ENCODE measurements at regions not wholly inside any gene's neighbourhood (a gene's known extent, or its start where the extent isn't known, plus 50 kb on each side); places are given as distances from the start of the nearest gene placed in this dataset.
A peak's percentile ranks its signal among the peaks of the same experiment; 100 is the strongest.

- TF ChIP-seq NCOR1 (IDR thresholded peaks at IDR 0.05; ENCODE audit: borderline replicate concordance, low read length), result peak; percentile 92
- no peak; the same call in 1 of the 2 replicates for TF ChIP-seq PHF8 (CRISPR knock-in tag; IDR thresholded peaks at IDR 0.05)
- no peak for TF ChIP-seq NFAT5 (CRISPR knock-in tag; IDR thresholded peaks at IDR 0.05)
- peak; percentile 77; the same call in 1 of the 2 replicates for TF ChIP-seq NPAS2 (CRISPR knock-in tag; IDR thresholded peaks at IDR 0.05; ENCODE audit: borderline replicate concordance)
- peak; percentile 92 for TF ChIP-seq TEAD3 (CRISPR knock-in tag; optimal IDR thresholded peaks at IDR 0.05; ENCODE audit: borderline replicate concordance)
- peak; percentile 99 for TF ChIP-seq HNF4G (IDR thresholded peaks at IDR 0.05; ENCODE audit: borderline replicate concordance, low read depth, low read length)
- TF ChIP-seq HNF4G (CRISPR knock-in tag; IDR thresholded peaks at IDR 0.05; ENCODE audit: borderline replicate concordance, low read depth), result peak; percentile 97
- TF ChIP-seq, protein P1, sequence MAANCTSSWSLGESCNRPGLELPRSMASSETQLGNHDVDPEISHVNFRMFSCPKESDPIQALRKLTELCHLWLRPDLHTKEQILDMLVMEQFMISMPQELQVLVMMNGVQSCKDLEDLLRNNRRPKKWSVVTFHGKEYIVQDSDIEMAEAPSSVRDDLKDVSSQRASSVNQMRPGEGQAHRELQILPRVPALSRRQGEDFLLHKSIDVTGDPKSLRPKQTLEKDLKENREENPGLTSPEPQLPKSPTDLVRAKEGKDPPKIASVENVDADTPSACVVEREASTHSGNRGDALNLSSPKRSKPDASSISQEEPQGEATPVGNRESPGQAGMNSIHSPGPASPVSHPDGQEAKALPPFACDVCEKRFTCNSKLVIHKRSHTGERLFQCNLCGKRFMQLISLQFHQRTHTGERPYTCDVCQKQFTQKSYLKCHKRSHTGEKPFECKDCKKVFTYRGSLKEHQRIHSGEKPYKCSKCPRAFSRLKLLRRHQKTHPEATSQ (CRISPR knock-in tag; IDR thresholded peaks at IDR 0.05; ENCODE audit: borderline replicate concordance), result 0 out of 2 replicates have a peak, but pooled peaks have one; percentile 79
- TF ChIP-seq ISX (CRISPR knock-in tag; conservative IDR thresholded peaks at IDR 0.05), result no peak
- peak; percentile 87 for TF ChIP-seq ZNF350 (CRISPR knock-in tag; IDR thresholded peaks at IDR 0.05; ENCODE audit: borderline replicate concordance, low read depth)
- TF ChIP-seq, protein P2, sequence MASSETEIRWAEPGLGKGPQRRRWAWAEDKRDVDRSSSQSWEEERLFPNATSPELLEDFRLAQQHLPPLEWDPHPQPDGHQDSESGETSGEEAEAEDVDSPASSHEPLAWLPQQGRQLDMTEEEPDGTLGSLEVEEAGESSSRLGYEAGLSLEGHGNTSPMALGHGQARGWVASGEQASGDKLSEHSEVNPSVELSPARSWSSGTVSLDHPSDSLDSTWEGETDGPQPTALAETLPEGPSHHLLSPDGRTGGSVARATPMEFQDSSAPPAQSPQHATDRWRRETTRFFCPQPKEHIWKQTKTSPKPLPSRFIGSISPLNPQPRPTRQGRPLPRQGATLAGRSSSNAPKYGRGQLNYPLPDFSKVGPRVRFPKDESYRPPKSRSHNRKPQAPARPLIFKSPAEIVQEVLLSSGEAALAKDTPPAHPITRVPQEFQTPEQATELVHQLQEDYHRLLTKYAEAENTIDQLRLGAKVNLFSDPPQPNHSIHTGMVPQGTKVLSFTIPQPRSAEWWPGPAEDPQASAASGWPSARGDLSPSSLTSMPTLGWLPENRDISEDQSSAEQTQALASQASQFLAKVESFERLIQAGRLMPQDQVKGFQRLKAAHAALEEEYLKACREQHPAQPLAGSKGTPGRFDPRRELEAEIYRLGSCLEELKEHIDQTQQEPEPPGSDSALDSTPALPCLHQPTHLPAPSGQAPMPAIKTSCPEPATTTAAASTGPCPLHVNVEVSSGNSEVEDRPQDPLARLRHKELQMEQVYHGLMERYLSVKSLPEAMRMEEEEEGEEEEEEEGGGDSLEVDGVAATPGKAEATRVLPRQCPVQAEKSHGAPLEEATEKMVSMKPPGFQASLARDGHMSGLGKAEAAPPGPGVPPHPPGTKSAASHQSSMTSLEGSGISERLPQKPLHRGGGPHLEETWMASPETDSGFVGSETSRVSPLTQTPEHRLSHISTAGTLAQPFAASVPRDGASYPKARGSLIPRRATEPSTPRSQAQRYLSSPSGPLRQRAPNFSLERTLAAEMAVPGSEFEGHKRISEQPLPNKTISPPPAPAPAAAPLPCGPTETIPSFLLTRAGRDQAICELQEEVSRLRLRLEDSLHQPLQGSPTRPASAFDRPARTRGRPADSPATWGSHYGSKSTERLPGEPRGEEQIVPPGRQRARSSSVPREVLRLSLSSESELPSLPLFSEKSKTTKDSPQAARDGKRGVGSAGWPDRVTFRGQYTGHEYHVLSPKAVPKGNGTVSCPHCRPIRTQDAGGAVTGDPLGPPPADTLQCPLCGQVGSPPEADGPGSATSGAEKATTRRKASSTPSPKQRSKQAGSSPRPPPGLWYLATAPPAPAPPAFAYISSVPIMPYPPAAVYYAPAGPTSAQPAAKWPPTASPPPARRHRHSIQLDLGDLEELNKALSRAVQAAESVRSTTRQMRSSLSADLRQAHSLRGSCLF (CRISPR knock-in tag; IDR thresholded peaks at IDR 0.05; ENCODE audit: borderline replicate concordance), result 0 out of 2 replicates have a peak, but pooled peaks have one; percentile 38
- 0 out of 2 replicates have a peak, but pooled peaks have one; percentile 56 for TF ChIP-seq KDM5A (IDR thresholded peaks at IDR 0.05; ENCODE audit: borderline replicate concordance, low read length)
- peak; percentile 77 for TF ChIP-seq HDAC1 (CRISPR knock-in tag; IDR thresholded peaks at IDR 0.05)
- no peak for TF ChIP-seq HNRNPH1 (optimal IDR thresholded peaks at IDR 0.05; ENCODE audit: low read depth, low read length)
- peak; percentile 75 for TF ChIP-seq ZFX (CRISPR knock-in tag; IDR thresholded peaks at IDR 0.05; ENCODE audit: low read depth)
- no peak for TF ChIP-seq ZEB1 (IDR thresholded peaks at IDR 0.05; ENCODE audit: insufficient replicate concordance, low read depth)
- TF ChIP-seq PHF5A (CRISPR knock-in tag; IDR thresholded peaks at IDR 0.05; ENCODE audit: low read depth, unreplicated experiment), result no peak
- no peak for TF ChIP-seq CHD2 (IDR thresholded peaks at IDR 0.05; ENCODE audit: low read depth, low read length)
Measured at GRCh38 chr1:234957330-234958065, 171.1 kb downstream of the TOMM20 start (continued).
